ENCODE measurements at regions not wholly inside any gene's neighbourhood (a gene's known extent, or its start where the extent isn't known, plus 50 kb on each side); places are given as distances from the start of the nearest gene placed in this dataset.

DNA sequence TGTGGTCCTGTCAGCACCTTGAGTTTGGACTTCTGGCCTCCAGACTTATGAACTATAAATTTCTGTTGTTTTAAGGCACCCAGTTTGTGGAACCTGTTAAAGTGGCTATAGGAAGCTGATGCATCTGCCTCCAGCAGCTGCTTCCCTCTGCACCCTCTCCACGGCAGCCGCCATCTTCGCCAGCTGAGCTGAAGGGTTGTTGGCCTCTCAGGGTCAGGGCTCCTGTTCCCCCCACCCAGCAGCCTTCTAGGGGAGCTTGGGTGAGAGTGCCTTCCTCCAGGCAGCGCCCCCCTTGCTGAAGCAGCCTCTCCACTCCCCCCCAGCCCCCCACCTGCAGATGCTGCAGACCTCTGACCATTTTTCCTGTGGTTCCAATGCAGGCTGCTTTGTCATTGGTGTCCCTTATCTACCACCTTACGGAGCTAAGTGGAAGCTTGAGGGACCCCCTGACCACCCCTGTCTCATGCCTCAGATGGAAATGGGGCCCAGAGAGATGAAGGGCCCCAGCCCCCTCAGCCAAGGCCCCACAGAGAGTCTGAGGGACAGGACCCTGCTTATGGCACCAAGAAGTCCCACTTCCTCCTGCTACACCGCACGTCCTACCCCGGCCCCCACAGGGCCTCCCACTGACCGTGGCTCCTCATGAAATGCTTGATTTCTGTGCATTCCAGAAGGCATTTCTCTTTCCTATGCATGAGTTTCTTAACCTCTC lies 61.4 kb upstream of the TLE3 start:
- TF ChIP-seq POLR2A (IDR thresholded peaks at IDR 0.05) = no peak
- TF ChIP-seq, protein P1, sequence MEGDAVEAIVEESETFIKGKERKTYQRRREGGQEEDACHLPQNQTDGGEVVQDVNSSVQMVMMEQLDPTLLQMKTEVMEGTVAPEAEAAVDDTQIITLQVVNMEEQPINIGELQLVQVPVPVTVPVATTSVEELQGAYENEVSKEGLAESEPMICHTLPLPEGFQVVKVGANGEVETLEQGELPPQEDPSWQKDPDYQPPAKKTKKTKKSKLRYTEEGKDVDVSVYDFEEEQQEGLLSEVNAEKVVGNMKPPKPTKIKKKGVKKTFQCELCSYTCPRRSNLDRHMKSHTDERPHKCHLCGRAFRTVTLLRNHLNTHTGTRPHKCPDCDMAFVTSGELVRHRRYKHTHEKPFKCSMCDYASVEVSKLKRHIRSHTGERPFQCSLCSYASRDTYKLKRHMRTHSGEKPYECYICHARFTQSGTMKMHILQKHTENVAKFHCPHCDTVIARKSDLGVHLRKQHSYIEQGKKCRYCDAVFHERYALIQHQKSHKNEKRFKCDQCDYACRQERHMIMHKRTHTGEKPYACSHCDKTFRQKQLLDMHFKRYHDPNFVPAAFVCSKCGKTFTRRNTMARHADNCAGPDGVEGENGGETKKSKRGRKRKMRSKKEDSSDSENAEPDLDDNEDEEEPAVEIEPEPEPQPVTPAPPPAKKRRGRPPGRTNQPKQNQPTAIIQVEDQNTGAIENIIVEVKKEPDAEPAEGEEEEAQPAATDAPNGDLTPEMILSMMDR (IDR thresholded peaks at IDR 0.05) = no peak

All from transverse colon (tissue), 3 donors.